Fibroblast of pulmonary artery (primary cell): ENCODE measurements at regions not wholly inside any gene's neighbourhood (a gene's known extent, or its start where the extent isn't known, plus 50 kb on each side); places are given as distances from the start of the nearest gene placed in this dataset.

Experiments
- DNase-seq: peaks from one replicate; pipeline ENCODE4 v3.0.0-alpha.2; 2010; ENCODE audit warnings: low read depth
- H3K4me3 ChIP-seq: replicated peaks from 2 replicates; pipeline ENCODE4 v1.5.1; 2011; ENCODE audit warnings: low read depth, mild to moderate bottlenecking, control low read depth, low read length, moderate library complexity
- TF ChIP-seq, protein P1 (sequence below): IDR thresholded peaks from 2 replicates; pipeline ENCODE4 v1.5.1; 2011; ENCODE audit warnings: mild to moderate bottlenecking, control low read depth, low read length, inconsistent platforms; ENCODE audit errors: missing control alignments

DNA sequence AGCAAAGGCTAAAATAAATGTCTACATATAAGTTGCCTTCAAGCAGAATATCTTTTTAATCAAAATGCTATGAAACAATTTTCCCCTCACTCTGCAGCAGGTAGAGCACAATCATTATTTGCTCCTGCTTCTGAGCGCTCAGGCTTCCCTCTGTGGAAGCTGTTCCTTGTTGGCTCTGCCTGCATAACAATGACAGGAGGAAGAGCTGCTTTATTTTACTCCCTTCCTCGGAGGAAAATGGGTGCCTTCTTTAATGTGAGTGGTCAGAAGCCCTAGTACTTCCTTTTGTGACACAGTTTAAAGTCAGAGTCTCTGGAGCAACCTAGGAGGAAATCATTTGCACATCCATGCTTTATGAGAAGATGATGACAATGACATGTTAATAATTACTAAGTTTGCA is 492.1 kb downstream of the CDH8 start:
- no peak overlapping the region for H3K4me3 ChIP-seq
- TF ChIP-seq, protein P1, sequence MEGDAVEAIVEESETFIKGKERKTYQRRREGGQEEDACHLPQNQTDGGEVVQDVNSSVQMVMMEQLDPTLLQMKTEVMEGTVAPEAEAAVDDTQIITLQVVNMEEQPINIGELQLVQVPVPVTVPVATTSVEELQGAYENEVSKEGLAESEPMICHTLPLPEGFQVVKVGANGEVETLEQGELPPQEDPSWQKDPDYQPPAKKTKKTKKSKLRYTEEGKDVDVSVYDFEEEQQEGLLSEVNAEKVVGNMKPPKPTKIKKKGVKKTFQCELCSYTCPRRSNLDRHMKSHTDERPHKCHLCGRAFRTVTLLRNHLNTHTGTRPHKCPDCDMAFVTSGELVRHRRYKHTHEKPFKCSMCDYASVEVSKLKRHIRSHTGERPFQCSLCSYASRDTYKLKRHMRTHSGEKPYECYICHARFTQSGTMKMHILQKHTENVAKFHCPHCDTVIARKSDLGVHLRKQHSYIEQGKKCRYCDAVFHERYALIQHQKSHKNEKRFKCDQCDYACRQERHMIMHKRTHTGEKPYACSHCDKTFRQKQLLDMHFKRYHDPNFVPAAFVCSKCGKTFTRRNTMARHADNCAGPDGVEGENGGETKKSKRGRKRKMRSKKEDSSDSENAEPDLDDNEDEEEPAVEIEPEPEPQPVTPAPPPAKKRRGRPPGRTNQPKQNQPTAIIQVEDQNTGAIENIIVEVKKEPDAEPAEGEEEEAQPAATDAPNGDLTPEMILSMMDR = no peak
- no peak for DNase-seq

DNA sequence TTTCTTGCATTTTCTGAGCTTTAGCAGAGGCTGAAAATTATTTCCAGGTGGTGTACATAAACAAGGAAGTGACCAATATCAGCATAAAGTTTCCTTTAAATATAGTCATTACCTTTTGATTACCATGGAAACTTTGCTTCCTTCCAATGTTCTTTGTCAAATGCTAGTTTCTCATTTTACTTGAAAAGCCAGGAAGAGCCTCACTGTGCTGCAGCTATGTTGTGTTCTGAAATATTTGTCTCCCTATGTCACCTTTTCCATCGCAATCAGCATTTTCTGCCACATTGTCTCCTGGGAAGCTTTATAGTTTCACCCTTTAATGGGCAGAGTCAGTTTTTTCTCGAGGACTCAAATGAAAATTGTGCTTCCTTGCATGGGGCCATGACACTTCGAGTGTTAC is 496.0 kb downstream of the CDH8 start:
- H3K4me3 ChIP-seq = no peak overlapping the region
- TF ChIP-seq, protein P1 = no peak
- DNase-seq = no peak

DNA sequence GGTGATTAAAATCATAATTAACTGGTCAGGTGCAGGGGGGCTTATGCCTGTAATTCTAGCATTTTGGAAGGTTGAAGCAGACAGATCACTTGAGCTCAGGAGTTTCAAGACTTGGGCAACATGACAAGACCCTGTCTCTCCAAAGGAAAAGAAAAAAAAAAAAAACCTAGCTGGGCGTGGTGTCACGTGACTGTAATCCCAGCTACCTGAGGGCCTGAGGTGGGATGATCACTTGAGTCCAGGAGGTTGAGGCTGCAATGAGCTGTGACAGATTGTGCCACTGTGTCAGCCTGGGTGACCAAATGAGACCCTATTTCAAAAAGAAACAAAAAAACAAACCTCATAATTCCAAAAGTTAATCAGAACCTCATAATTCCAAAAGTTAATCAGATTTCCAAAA is 505.5 kb downstream of the CDH8 start:
- TF ChIP-seq, protein P1 = no peak
- no peak overlapping the region for H3K4me3 ChIP-seq
- DNase-seq = no peak

DNA sequence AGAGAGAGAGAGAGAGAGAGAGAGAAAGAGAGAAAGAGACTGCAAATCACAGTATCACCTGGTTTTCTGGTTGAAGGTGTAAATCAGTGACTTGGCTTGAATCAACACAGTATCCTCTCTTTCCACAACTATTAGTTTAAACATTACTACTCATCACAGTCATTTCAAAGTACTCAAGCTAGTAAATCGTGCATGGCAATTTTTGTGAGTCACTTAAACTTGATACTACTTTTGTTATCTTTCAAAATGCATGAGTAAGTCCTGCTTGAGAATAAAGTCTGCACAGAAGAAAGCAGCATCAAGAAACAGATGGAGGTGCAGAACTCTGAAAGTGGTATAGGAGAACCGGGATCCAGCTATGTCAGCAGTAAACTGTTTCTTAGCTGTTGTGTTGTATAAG is 535.4 kb downstream of the CDH8 start:
- no peak overlapping the region for H3K4me3 ChIP-seq
- no peak for DNase-seq
- TF ChIP-seq, protein P1 = no peak

DNA sequence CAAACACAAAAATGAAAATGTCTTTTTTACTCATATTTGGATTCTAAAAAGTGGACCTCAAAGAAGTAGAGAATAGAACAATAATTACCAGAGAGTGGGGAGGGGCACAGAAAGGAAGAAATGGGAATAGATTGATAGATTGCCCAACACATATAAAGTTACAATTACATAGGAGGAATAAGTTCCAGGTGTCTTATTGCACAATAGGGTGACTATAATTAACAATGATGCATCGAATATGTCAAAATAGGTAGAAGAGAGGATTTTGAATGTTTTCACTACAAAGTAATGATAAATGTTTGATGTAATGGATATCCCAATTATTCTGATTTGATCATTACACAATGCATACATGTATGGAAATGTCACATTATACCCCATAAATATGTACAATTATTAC is 556.0 kb downstream of the CDH8 start:
- H3K4me3 ChIP-seq = no peak overlapping the region
- no peak for DNase-seq
- TF ChIP-seq, protein P1 = no peak

DNA sequence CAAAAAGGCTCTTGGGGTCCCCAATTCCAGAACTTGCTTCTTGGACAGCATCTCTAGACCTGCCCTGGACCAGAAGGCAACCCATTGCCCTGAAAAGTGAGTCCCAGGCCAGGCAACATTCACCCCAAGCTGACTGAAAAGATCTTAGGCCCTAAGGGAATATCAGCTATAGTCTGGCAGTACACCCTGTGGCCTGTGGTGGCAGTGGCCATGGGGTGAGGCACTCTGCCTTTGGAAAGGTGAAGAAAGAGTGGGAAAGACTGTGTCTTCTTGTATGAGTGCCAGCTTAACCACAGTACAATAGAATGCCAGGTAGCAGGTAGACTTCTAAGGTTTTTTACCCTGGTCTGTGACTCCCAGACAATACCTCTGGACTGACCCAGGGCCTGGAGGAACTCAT is 564.5 kb downstream of the CDH8 start:
- H3K4me3 ChIP-seq = no peak overlapping the region
- DNase-seq = no peak
- TF ChIP-seq, protein P1 = no peak

DNA sequence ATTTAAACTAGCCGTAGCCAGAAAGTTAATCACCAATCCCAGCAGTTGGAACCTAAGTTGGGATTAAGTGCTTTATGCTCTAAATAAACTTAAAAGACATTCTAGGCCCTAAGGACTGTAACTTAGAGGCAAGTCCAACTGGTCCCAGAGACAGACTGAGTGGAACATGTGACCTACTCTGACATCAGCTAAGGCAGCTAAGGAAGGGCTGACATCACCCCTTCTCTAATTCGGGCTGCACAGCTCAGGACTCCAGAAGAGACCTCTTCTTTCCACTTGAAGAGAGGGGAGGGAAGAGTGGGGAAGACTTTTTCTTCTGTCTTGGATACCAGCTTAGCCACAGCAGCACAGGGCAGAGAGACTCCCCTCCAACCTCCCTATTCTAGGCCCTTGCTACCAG is 565.2 kb downstream of the CDH8 start:
- H3K4me3 ChIP-seq = no peak overlapping the region
- TF ChIP-seq, protein P1 = no peak
- DNase-seq = no peak
